Choroid plexus epithelial cell (primary cell): ENCODE measurements at regions not wholly inside any gene's neighbourhood (a gene's known extent, or its start where the extent isn't known, plus 50 kb on each side); places are given as distances from the start of the nearest gene placed in this dataset.

Experiments
- DNase-seq: peaks from one replicate; pipeline ENCODE4 v3.0.0-alpha.2; 2010; ENCODE audit warnings: low read depth
- H3K4me3 ChIP-seq: 2 replicates; pipeline ENCODE4 v1.5.1; 2011; ENCODE audit warnings: low read depth, mild to moderate bottlenecking, control low read depth, low read length, moderate library complexity
- CTCF ChIP-seq: conservative IDR thresholded peaks from 2 replicates; pipeline ENCODE4 v1.5.1; 2011; ENCODE audit warnings: low read depth, mild to moderate bottlenecking, control low read depth, inconsistent platforms, low read length, moderate library complexity

GRCh38 chr1:147084273-147085096 lies 87.8 kb downstream of the PRKAB2 start:
- no peak for TF ChIP-seq CTCF
- DNase-seq = peak; percentile 90
- peak overlapping the region; percentile 66 for H3K4me3 ChIP-seq

- no peak for DNase-seq
- H3K4me3 ChIP-seq = peak overlapping the region; percentile 66
- no peak for TF ChIP-seq CTCF
These were observed 88.4 kb downstream of the PRKAB2 start for GRCh38 chr1:147083919-147084272.

DNA sequence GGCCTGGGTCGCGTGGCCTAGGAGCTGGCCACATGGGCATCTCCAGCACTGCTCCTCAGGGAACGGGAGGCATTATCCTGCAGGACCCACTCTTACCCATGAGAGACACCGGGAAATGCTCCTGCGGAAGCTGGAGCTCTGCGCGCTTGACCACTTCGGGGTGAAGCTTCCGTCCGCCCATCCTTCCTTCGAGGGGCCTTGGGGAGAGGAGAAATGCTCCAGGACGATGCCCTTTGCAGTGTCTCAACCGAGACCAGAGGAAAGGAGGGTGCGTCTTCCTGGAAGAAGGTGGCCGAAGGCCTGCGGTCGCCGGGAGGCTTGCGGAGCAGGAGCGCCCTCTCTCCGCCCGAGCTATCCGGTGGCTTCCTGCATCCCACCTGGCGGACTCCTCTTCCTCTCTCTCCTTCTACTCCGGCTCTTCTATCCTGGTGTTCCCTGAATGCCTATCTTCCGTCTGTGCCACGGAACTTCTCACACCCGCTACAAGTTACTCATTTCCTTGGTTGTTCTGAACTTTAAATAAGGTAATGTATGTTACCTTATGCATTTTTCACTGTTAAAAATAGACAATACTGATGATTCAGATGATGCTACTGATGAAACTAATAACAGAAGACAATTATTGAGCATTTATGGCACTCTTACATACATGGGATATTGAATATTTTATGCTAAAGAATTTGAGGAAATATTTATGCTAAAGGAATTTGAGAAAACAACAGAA lies 91.4 kb downstream of the PRKAB2 start:
- DNase-seq = no peak
- no peak overlapping the region for H3K4me3 ChIP-seq
- TF ChIP-seq CTCF = no peak

DNA sequence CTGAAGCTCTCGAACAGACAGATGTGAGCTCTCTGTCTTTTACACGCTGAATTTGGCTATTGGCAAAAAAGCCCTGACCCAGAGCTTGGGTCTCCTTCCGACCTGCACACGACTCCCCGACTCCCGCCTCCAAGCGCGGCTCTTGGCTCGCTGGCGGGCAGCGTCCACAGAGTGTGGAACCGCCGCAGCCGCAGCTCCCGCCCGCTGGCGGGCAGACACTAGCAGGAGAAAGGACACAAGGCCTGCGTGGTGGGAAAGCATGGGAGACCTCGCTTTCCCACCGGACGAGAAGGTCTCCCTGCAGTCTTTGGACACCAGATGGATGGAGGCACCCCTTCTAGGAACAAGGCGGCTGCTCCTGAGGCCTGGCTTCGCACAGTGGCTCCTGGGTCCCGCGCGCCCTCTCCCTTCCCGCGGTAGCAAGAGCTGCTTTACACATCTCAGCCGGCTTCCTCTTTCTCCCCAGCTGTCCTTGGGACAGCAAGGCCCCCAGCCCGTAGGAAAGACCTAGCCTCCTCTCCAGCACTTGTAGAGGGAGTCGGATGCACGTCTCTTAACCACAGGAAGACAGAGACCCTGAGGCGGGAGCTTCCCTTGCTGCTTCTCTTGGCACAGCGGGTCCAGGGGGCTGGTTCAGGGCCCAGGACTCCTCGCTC lies 92.1 kb downstream of the PRKAB2 start:
- DNase-seq = no peak
- no peak overlapping the region for H3K4me3 ChIP-seq
- no peak for TF ChIP-seq CTCF

GRCh38 chr1:147079400-147080005 lies 92.8 kb downstream of the PRKAB2 start:
- TF ChIP-seq CTCF = no peak

DNA sequence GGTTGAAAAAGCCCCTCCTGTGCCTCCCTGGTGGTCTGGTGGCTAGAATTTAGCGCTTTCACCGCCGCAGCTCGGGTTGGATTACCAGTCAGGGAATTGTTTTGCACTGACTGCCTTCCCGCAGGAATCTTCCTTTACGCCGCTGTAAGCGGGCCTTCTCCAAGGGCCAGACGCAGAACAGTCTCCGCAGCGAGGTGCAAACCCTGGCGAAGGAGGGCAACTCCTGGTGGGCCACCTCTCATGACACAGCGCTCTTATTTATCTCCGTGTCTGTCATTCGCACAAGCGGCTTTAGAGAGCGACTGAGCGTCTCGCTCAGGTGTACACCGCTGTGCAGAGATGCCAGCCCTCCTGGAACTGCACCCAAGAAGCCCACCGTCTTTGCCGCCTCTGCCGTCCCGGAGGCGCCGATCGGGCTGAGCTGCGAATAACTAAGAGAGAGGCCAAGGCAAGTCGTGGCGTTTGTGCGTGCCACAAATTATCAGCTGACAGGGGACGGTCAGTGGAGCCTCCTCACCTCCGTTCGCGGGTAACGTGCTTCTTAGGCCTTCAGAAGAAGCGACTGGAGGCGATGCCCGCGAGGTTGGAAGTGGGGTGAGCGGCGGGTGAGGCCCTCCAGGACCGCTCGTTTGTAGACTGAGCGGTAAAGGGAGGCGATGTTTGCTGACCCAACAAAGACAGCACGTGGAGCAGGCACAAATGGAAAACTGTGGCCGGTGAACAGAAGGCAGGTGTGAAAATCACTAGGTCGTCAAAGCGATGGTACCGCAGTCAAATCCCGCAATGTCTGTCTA lies 93.5 kb downstream of the PRKAB2 start:
- no peak overlapping the region for H3K4me3 ChIP-seq
- TF ChIP-seq CTCF = no peak
- no peak for DNase-seq

More at GRCh38 chr1:147079400-147080005, 92.8 kb downstream of the PRKAB2 start:
- H3K4me3 ChIP-seq = no peak overlapping the region
- DNase-seq = no peak
